Mesenchymal stem cell (in vitro differentiated cells and primary cell): ENCODE measurements at regions not wholly inside any gene's neighbourhood (a gene's known extent, or its start where the extent isn't known, plus 50 kb on each side); places are given as distances from the start of the nearest gene placed in this dataset.

ENCODE experiments used
- DNase-seq: peaks from one replicate; pipeline ENCODE4 v3.0.0-alpha.2; 2013
- H2AFZ ChIP-seq: one replicate; pipeline ENCODE4 v1.6.1; 2013; ENCODE audit warnings: low read depth, mild to moderate bottlenecking, control low read depth, inconsistent platforms, low read length, moderate library complexity
- H2AK5ac ChIP-seq: 2 replicates; pipeline ENCODE4 v1.6.1; 2013; ENCODE audit warnings: low read length, moderate library complexity, mild to moderate bottlenecking, inconsistent platforms; ENCODE audit not compliant: severe bottlenecking
- H2BK120ac ChIP-seq: one replicate; pipeline ENCODE4 v1.6.1; 2013; ENCODE audit warnings: low read depth, mild to moderate bottlenecking, inconsistent platforms, low read length, moderate library complexity
- H2BK12ac ChIP-seq, 2 experiments: one replicate each; pipeline ENCODE4 v1.6.1; 2013; ENCODE audit warnings: inconsistent platforms in 2 of 2, low read length in 2 of 2, mild to moderate bottlenecking in 2 of 2, moderate library complexity in 2 of 2, control low read depth in 1 of 2
- H2BK15ac ChIP-seq: one replicate; pipeline ENCODE4 v1.6.1; 2013; ENCODE audit warnings: mild to moderate bottlenecking, low read depth, inconsistent platforms; ENCODE audit not compliant: poor library complexity, severe bottlenecking
- H2BK5ac ChIP-seq: 2 replicates; pipeline ENCODE4 v1.6.1; 2013; ENCODE audit warnings: low read depth, mild to moderate bottlenecking, low read length, control low read depth, inconsistent platforms; ENCODE audit not compliant: poor library complexity, severe bottlenecking
- H3K14ac ChIP-seq, 2 experiments: one replicate each; pipeline ENCODE4 v1.6.1; 2013; ENCODE audit warnings: inconsistent platforms in 2 of 2, low read length in 2 of 2, control low read depth in 1 of 2, mild to moderate bottlenecking in 1 of 2, moderate library complexity in 1 of 2
- H3K18ac ChIP-seq, 2 experiments: one replicate each; pipeline ENCODE4 v1.6.1; 2013; ENCODE audit warnings: inconsistent platforms in 2 of 2, low read length in 2 of 2, control low read depth in 1 of 2, low read depth in 1 of 2, mild to moderate bottlenecking in 1 of 2
- H3K23ac ChIP-seq, 2 experiments: one replicate each; pipeline ENCODE4 v1.6.1; 2013; ENCODE audit warnings: inconsistent platforms in 2 of 2, low read length in 2 of 2, mild to moderate bottlenecking in 2 of 2, moderate library complexity in 2 of 2, control low read depth in 1 of 2
- H3K27ac ChIP-seq: 2 replicates; pipeline ENCODE4 v1.5.1; 2013; ENCODE audit warnings: mild to moderate bottlenecking, moderate library complexity, low read length, control low read depth, inconsistent platforms; ENCODE audit not compliant: poor library complexity, severe bottlenecking
- H3K27me3 ChIP-seq, 2 experiments: 2 replicates each; pipeline versions ENCODE4 v1.6.1 to v1.7.0; 2013; ENCODE audit warnings: low read length in 2 of 2, mild to moderate bottlenecking in 2 of 2, moderate library complexity in 2 of 2, control low read depth in 1 of 2, inconsistent platforms in 1 of 2; ENCODE audit not compliant: control insufficient read depth in 1 of 2, insufficient read depth in 1 of 2
- H3K36me3 ChIP-seq, 2 experiments: 2 replicates each; pipeline versions ENCODE4 v1.6.1 to v1.7.0; 2013; ENCODE audit warnings: low read length in 2 of 2, control low read depth in 1 of 2, inconsistent platforms in 1 of 2, low read depth in 1 of 2, mild to moderate bottlenecking in 1 of 2; ENCODE audit not compliant: insufficient read depth in 2 of 2, control insufficient read depth in 1 of 2
- H3K4ac ChIP-seq, 2 experiments: one replicate each; pipeline ENCODE4 v1.6.1; 2013; ENCODE audit warnings: inconsistent platforms in 2 of 2, low read length in 2 of 2, mild to moderate bottlenecking in 2 of 2, moderate library complexity in 2 of 2, control low read depth in 1 of 2, low read depth in 1 of 2
- H3K4me1 ChIP-seq: 2 replicates; pipeline ENCODE4 v1.6.1; 2013; ENCODE audit warnings: low read depth, low read length, control low read depth; ENCODE audit not compliant: control insufficient read depth, insufficient read depth
- H3K4me2 ChIP-seq: 2 replicates; pipeline ENCODE4 v1.6.1; 2013; ENCODE audit warnings: low read length, mild to moderate bottlenecking, inconsistent platforms; ENCODE audit not compliant: poor library complexity, severe bottlenecking
- H3K4me3 ChIP-seq, 2 experiments: 2 replicates each; pipeline versions ENCODE4 v1.5.1 to v1.7.0; 2013; ENCODE audit warnings: low read length in 2 of 2, mild to moderate bottlenecking in 2 of 2, control low read depth in 1 of 2, low read depth in 1 of 2; ENCODE audit not compliant: insufficient read depth in 1 of 2
- H3K79me1 ChIP-seq: replicated peaks from 2 replicates; pipeline ENCODE4 v1.6.1; 2013; ENCODE audit warnings: mild to moderate bottlenecking, control low read depth, low read length, inconsistent platforms; ENCODE audit not compliant: poor library complexity, severe bottlenecking
- H3K9ac ChIP-seq: 2 replicates; pipeline ENCODE4 v1.7.0; 2013; ENCODE audit warnings: mild to moderate bottlenecking, low read length, moderate library complexity
- H3K9me3 ChIP-seq: 2 replicates; pipeline ENCODE4 v1.7.0; 2013; ENCODE audit warnings: mild to moderate bottlenecking, low read length; ENCODE audit not compliant: control insufficient read depth
- H4K8ac ChIP-seq: one replicate; pipeline ENCODE4 v1.6.1; 2013; ENCODE audit warnings: inconsistent platforms, mild to moderate bottlenecking, low read length, moderate library complexity
- H4K91ac ChIP-seq: one replicate; pipeline ENCODE4 v1.6.1; 2013; ENCODE audit warnings: mild to moderate bottlenecking, low read length, inconsistent platforms
- WGBS: methylation state at CpG from one replicate; pipeline ENCODE4 v1.1.7; 2013; ENCODE audit warnings: mixed read lengths; 5-methylcytosine and 5-hydroxymethylcytosine counted together

GRCh38 chr13:90803210-90803609 is 544.3 kb upstream of the MIR17HG start:
- Histone ChIP-seq H2BK5ac (no peak overlapping the region), H3K4me2 (no peak overlapping the region), H4K91ac (no peak overlapping the region), H2BK120ac (no peak overlapping the region), H4K8ac (no peak overlapping the region), H3K23ac (no peak overlapping the region), H3K14ac (no peak overlapping the region), H3K27me3 (no peaks in the 10 kb centered on the region), H2BK12ac (no peak overlapping the region), H2AK5ac (no peak overlapping the region), H3K9me3 (no peaks in the 10 kb centered on the region), H3K79me1 (no peaks in the 10 kb centered on the region), H3K9ac (no peak overlapping the region), H3K18ac (no peak overlapping the region), H2BK15ac (no peak overlapping the region), H3K36me3 (no peaks in the 10 kb centered on the region), H2AFZ (no peak overlapping the region), H3K4me3 (no peak overlapping the region), H3K4me1 (no peaks in the 10 kb centered on the region), H3K4ac (no peak overlapping the region), H3K27ac (no peak overlapping the region)
- no CpG with 5 or more reads among the region's 2 CpGs for WGBS
- DNase-seq: no peak

DNA sequence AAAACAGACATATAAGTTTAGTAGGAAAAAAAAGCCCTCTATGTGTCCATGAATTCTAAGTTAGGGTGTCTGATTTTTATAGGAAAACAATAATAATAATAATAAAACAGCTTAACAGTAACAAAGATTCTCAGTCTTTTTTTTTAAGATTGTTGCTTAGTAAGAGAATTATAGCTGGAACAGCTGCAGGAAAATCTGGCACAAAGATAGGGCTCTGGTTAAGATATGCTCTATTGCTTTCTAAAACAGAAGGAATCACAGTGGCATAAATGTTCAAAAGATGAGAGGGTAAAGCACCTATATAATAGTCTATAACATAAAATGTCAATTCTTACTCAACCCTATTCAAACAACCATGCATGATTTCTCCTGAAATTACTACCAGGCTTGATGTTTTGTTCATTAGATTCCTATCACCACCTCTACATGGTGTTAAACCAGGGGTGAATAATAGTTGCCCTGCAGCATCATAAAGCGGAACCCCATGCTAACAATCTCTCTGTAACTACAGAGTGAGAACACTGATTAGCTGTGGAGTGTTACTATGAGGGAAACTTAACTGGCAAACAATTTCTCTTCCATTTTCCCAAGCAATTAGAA is 541.4 kb upstream of the MIR17HG start:
- WGBS: no CpG with 5 or more reads among the region's 1 CpG
- Histone ChIP-seq H3K9me3 (no peaks in the 10 kb centered on the region), H2AK5ac (no peak overlapping the region)

GRCh38 chr13:90806892-90807291 is 540.6 kb upstream of the MIR17HG start:
- no peak overlapping the region for H3K18ac ChIP-seq
- H2BK5ac ChIP-seq: no peak overlapping the region
- H2BK120ac ChIP-seq: no peak overlapping the region
- no peak overlapping the region for H3K4me3 ChIP-seq
- 88% methylated on average over 2 of the region's 2 CpGs for WGBS
- no peak overlapping the region for H2BK15ac ChIP-seq
- no peak overlapping the region for H3K4me2 ChIP-seq
- no peak overlapping the region for H3K4ac ChIP-seq
- H4K91ac ChIP-seq: no peak overlapping the region
- no peaks in the 10 kb centered on the region for H3K4me1 ChIP-seq
- no peak for DNase-seq
- H3K36me3 ChIP-seq: no peaks in the 10 kb centered on the region
- no peak overlapping the region for H3K27ac ChIP-seq
- H4K8ac ChIP-seq: peak overlapping the region; percentile 28
- no peaks in the 10 kb centered on the region for H3K79me1 ChIP-seq
- no peak overlapping the region for H2AK5ac ChIP-seq
- H3K27me3 ChIP-seq: no peaks in the 10 kb centered on the region
- H2AFZ ChIP-seq: no peak overlapping the region
- no peak overlapping the region for H3K14ac ChIP-seq
- no peak overlapping the region for H3K23ac ChIP-seq
- no peak overlapping the region for H3K9ac ChIP-seq
- no peaks in the 10 kb centered on the region for H3K9me3 ChIP-seq
- no peak overlapping the region for H2BK12ac ChIP-seq

More for the DNA sequence above, 541.4 kb upstream of the MIR17HG start:
- no peaks in the 10 kb centered on the region for H3K79me1 ChIP-seq
- no peak overlapping the region for H2BK15ac ChIP-seq
- H3K14ac ChIP-seq: no peak overlapping the region
- no peak overlapping the region for H2BK120ac ChIP-seq
- H3K4ac ChIP-seq: no peak overlapping the region
- H3K4me3 ChIP-seq: no peak overlapping the region
- no peak overlapping the region for H3K4me2 ChIP-seq
- no peak overlapping the region for H2AFZ ChIP-seq
- H2BK5ac ChIP-seq: no peak overlapping the region
- no peaks in the 10 kb centered on the region for H3K27me3 ChIP-seq
- H2BK12ac ChIP-seq: no peak overlapping the region
- H3K23ac ChIP-seq: no peak overlapping the region
- DNase-seq: no peak
- H3K9ac ChIP-seq: no peak overlapping the region
- H4K8ac ChIP-seq: no peak overlapping the region
- H3K4me1 ChIP-seq: no peaks in the 10 kb centered on the region
- no peak overlapping the region for H4K91ac ChIP-seq
- H3K36me3 ChIP-seq: no peaks in the 10 kb centered on the region
- H3K18ac ChIP-seq: no peak overlapping the region
- no peak overlapping the region for H3K27ac ChIP-seq

GRCh38 chr13:90808838-90809237 is 538.6 kb upstream of the MIR17HG start:
- no peaks in the 10 kb centered on the region for H3K27me3 ChIP-seq
- no peak overlapping the region for H3K27ac ChIP-seq
- no peak overlapping the region for H2AK5ac ChIP-seq

More at GRCh38 chr13:90808838-90809237, 538.6 kb upstream of the MIR17HG start:
- no peak overlapping the region for H3K23ac ChIP-seq
- no peak overlapping the region for H3K14ac ChIP-seq
- H3K18ac ChIP-seq: no peak overlapping the region
- no peak overlapping the region for H3K9ac ChIP-seq
- no peak overlapping the region for H2BK120ac ChIP-seq
- H2BK12ac ChIP-seq: no peak overlapping the region
- no peaks in the 10 kb centered on the region for H3K4me1 ChIP-seq
- H2BK15ac ChIP-seq: no peak overlapping the region
- no peak overlapping the region for H4K8ac ChIP-seq
- no peak overlapping the region for H2AFZ ChIP-seq
- no peak overlapping the region for H2BK5ac ChIP-seq
- H3K4me3 ChIP-seq: no peak overlapping the region
- no peak for DNase-seq
- no peaks in the 10 kb centered on the region for H3K9me3 ChIP-seq
- no peak overlapping the region for H4K91ac ChIP-seq
- no peaks in the 10 kb centered on the region for H3K36me3 ChIP-seq
- no peak overlapping the region for H3K4ac ChIP-seq
- no peaks in the 10 kb centered on the region for H3K79me1 ChIP-seq
- H3K4me2 ChIP-seq: no peak overlapping the region
